Smooth muscle cell (in vitro differentiated cells): ENCODE measurements at regions not wholly inside any gene's neighbourhood (a gene's known extent, or its start where the extent isn't known, plus 50 kb on each side); places are given as distances from the start of the nearest gene placed in this dataset.

ENCODE experiments used
- DNase-seq: peaks from one replicate; lab custom pipeline; 2025; ENCODE audit not compliant: unreplicated experiment; lab: John Stamatoyannopoulos, UW
- H2AFZ ChIP-seq: fragments of 200-600 bp; sonication (generic); 2 replicates; pipeline ENCODE4 v1.6.0; 2016; ENCODE audit warnings: antibody characterized with exemption, low read depth, mild to moderate bottlenecking
- H3F3A ChIP-seq: fragments of 200-600 bp; sonication (generic); 2 replicates; pipeline ENCODE4 v1.6.0; 2017; ENCODE audit warnings: antibody characterized with exemption, low read depth
- H3K27ac ChIP-seq: fragments of 200-600 bp; sonication (generic); 2 replicates; pipeline ENCODE4 v1.5.1; 2016; ENCODE audit warnings: low read depth, mild to moderate bottlenecking
- H3K27me3 ChIP-seq: fragments of 200-600 bp; sonication (generic); 2 replicates; pipeline ENCODE4 v1.6.1; 2016; ENCODE audit warnings: low read depth, mild to moderate bottlenecking
- H3K36me3 ChIP-seq: fragments of 200-600 bp; sonication (generic); 2 replicates; pipeline ENCODE4 v1.5.1; 2016; ENCODE audit warnings: low read depth
- H3K4me1 ChIP-seq: fragments of 200-600 bp; sonication (generic); 2 replicates; pipeline ENCODE4 v1.5.1; 2016; ENCODE audit warnings: low read depth
- H3K4me2 ChIP-seq: fragments of 200-600 bp; sonication (generic); 2 replicates; pipeline ENCODE4 v1.6.0; 2016; ENCODE audit warnings: mild to moderate bottlenecking
- H3K4me3 ChIP-seq: fragments of 200-600 bp; sonication (generic); 2 replicates; pipeline ENCODE4 v1.5.1; 2016; ENCODE audit warnings: mild to moderate bottlenecking
- H3K79me2 ChIP-seq: fragments of 200-600 bp; sonication (generic); 2 replicates; pipeline ENCODE4 v1.6.0; 2016; ENCODE audit warnings: low read depth, mild to moderate bottlenecking
- H3K9ac ChIP-seq: fragments of 200-600 bp; sonication (generic); 2 replicates; pipeline ENCODE4 v1.6.0; 2016; ENCODE audit warnings: low read depth
- H3K9me3 ChIP-seq: fragments of 200-600 bp; sonication (generic); replicated peaks from 2 replicates; pipeline ENCODE4 v1.5.1; 2016; ENCODE audit warnings: low read depth
- H4K20me1 ChIP-seq: fragments of 200-600 bp; sonication (generic); 2 replicates; pipeline ENCODE4 v1.6.0; 2016; ENCODE audit warnings: low read depth
- WGBS: methylation state at CpG from one replicate; pipeline ENCODE4 v1.1.7; 2016; ENCODE audit warnings: low lambda C conversion rate; 5-methylcytosine and 5-hydroxymethylcytosine counted together
- TF ChIP-seq, protein P1 (sequence below): fragments of 200-600 bp; sonication (generic); IDR thresholded peaks from 2 replicates; pipeline ENCODE4 v1.5.1; 2017; ENCODE audit warnings: borderline replicate concordance, mild to moderate bottlenecking, antibody characterized with exemption; ENCODE audit not compliant: insufficient read depth, poor library complexity, severe bottlenecking

DNA sequence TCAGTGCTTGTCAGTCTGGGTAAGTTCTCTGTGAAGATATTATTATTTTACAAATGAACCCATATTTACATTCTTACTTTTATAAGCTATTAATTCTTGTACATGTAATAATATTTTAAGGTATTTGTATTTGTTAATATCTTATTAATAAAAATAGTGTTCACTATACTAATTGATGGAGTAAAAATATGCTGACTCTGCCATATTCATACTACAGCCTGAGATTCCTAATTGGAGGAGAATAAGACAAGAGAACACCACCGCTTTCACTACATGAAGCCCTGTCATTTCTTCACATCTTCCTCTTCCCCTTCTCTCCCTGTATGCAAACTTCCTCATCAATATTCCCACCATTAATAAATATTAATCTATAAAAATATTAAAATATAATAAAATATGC, 167.6 kb upstream of the TUSC1 start:
- WGBS = 98% methylated on average over 1 of the region's 1 CpG
- H3K27me3 ChIP-seq = no peaks in the 10 kb centered on the region
- H3K79me2 ChIP-seq = no peaks in the 10 kb centered on the region
- H2AFZ ChIP-seq = no peak overlapping the region
- H4K20me1 ChIP-seq = no peaks in the 10 kb centered on the region
- no peak overlapping the region for H3K27ac ChIP-seq
- no peak overlapping the region for H3K4me3 ChIP-seq
- no peak for DNase-seq
- TF ChIP-seq, protein P1, sequence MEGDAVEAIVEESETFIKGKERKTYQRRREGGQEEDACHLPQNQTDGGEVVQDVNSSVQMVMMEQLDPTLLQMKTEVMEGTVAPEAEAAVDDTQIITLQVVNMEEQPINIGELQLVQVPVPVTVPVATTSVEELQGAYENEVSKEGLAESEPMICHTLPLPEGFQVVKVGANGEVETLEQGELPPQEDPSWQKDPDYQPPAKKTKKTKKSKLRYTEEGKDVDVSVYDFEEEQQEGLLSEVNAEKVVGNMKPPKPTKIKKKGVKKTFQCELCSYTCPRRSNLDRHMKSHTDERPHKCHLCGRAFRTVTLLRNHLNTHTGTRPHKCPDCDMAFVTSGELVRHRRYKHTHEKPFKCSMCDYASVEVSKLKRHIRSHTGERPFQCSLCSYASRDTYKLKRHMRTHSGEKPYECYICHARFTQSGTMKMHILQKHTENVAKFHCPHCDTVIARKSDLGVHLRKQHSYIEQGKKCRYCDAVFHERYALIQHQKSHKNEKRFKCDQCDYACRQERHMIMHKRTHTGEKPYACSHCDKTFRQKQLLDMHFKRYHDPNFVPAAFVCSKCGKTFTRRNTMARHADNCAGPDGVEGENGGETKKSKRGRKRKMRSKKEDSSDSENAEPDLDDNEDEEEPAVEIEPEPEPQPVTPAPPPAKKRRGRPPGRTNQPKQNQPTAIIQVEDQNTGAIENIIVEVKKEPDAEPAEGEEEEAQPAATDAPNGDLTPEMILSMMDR = no peak
- no peaks in the 10 kb centered on the region for H3F3A ChIP-seq
- no peaks in the 10 kb centered on the region for H3K36me3 ChIP-seq
- no peak overlapping the region for H3K4me2 ChIP-seq
- H3K9ac ChIP-seq = no peak overlapping the region
- no peaks in the 10 kb centered on the region for H3K4me1 ChIP-seq
- no peaks in the 10 kb centered on the region for H3K9me3 ChIP-seq

DNA sequence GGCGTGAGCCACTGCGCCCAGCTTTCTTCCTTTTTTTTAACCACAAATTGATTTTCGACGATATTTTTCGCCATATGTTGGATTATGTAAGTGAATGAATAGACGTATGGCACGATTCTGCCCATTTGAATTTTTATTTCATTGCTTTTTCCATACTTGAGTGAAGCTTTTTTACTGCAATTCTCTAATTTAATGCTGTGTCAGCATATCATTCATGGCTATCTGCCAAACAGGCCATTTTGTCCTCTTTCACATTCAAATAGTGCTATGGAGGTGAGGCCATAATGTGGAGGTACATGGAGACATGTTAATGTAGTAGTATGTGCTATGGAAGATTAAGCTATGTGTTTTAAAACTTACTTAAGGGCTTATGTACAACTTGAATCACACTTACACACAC, 152.1 kb upstream of the TUSC1 start:
- H3K4me1 ChIP-seq = no peaks in the 10 kb centered on the region
- no peaks in the 10 kb centered on the region for H3K36me3 ChIP-seq
- H3F3A ChIP-seq = no peaks in the 10 kb centered on the region
- no peak overlapping the region for H3K27ac ChIP-seq
- H3K79me2 ChIP-seq = no peaks in the 10 kb centered on the region
- WGBS = 86% methylated on average over 7 of the region's 7 CpGs
- TF ChIP-seq, protein P1 = no peak
- no peak overlapping the region for H3K9ac ChIP-seq
- H2AFZ ChIP-seq = no peak overlapping the region
- DNase-seq = no peak
- peaks cover 4% of the 10 kb centered on the region for H3K9me3 ChIP-seq
- no peaks in the 10 kb centered on the region for H3K27me3 ChIP-seq
- H3K4me3 ChIP-seq = no peak overlapping the region
- H4K20me1 ChIP-seq = no peaks in the 10 kb centered on the region
- no peak overlapping the region for H3K4me2 ChIP-seq

DNA sequence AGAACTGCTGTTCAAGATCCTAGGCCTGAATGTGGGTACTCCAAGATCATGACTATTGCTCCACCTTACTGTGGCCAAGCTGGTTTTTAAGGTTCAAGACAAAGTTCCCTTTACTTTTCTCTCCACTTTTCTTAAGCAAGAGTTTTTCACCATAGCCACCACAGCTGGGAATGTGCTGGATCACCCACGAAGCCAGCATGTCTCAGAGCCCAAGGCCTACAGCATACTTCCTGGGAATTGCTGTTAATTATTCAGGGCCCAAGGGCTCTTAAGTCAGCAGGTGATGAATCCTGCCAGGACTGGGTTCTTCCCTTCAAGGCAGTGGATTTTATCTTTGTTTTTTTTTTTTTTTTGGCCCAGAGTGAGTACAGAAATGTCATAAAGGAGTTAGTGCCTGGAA, 149.4 kb upstream of the TUSC1 start:
- no peaks in the 10 kb centered on the region for H3K4me1 ChIP-seq
- no peak overlapping the region for H2AFZ ChIP-seq
- no peaks in the 10 kb centered on the region for H3F3A ChIP-seq
- no peaks in the 10 kb centered on the region for H4K20me1 ChIP-seq
- H3K27ac ChIP-seq = no peak overlapping the region
- no peak overlapping the region for H3K4me3 ChIP-seq
- no peak overlapping the region for H3K4me2 ChIP-seq
- peaks cover 4% of the 10 kb centered on the region for H3K9me3 ChIP-seq
- no peak for DNase-seq
- TF ChIP-seq, protein P1 = no peak
- H3K9ac ChIP-seq = no peak overlapping the region
- no peaks in the 10 kb centered on the region for H3K36me3 ChIP-seq
- H3K79me2 ChIP-seq = no peaks in the 10 kb centered on the region
- WGBS = 78% methylated on average over 1 of the region's 1 CpG
- no peaks in the 10 kb centered on the region for H3K27me3 ChIP-seq

DNA sequence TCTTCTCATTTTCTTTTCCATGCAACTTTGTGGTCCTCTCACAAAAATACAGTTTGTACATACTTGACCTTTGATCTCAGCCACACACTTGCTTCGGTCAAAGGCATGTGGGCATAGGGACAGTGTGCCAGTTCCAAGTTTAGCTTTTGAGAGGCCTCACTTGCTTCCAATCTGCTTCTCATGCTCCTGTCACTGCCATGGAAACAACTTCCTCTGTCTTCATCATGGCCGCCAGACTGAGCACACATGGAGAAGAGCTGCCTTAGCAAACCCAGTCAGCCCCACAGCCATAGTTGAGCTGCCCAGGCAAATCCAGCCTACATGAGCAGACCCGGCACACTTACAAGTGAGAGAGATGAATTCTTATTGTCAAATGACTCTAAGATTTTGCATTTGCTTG, 138.2 kb upstream of the TUSC1 start:
- H3K9ac ChIP-seq = no peak overlapping the region
- TF ChIP-seq, protein P1 = no peak

More for the DNA sequence above, 138.2 kb upstream of the TUSC1 start:
- Histone ChIP-seq H3K4me3 (no peak overlapping the region), H3K4me1 (no peaks in the 10 kb centered on the region), H4K20me1 (no peaks in the 10 kb centered on the region), H3K27me3 (no peaks in the 10 kb centered on the region), H3K27ac (no peak overlapping the region), H2AFZ (no peak overlapping the region), H3F3A (no peaks in the 10 kb centered on the region), H3K79me2 (no peaks in the 10 kb centered on the region), H3K9me3 (no peaks in the 10 kb centered on the region), H3K36me3 (no peaks in the 10 kb centered on the region), H3K4me2 (no peak overlapping the region)
- DNase-seq = no peak
- WGBS = 96% methylated on average over 3 of the region's 3 CpGs
